22Rv1 (cell line): ENCODE measurements at regions not wholly inside any gene's neighbourhood (a gene's known extent, or its start where the extent isn't known, plus 50 kb on each side); places are given as distances from the start of the nearest gene placed in this dataset.

Experiments
- CTCF ChIP-seq: fragments of 450-650 bp; IDR thresholded peaks from 2 replicates; pipeline ENCODE4 v1.5.1; 2017; ENCODE audit warnings: mild to moderate bottlenecking
- ZFX ChIP-seq: fragments of 450-650 bp; IDR thresholded peaks from 2 replicates; pipeline ENCODE4 v1.6.1; 2017; ENCODE audit warnings: antibody characterized with exemption, borderline replicate concordance

- TF ChIP-seq CTCF = no peak
- TF ChIP-seq ZFX = no peak
Measured at GRCh38 chr12:13454991-13455777, 258.7 kb downstream of the EMP1 start.
